IMR-90 (cell line): ENCODE measurements at regions not wholly inside any gene's neighbourhood (a gene's known extent, or its start where the extent isn't known, plus 50 kb on each side); places are given as distances from the start of the nearest gene placed in this dataset.

ENCODE experiments used
- BHLHE40 ChIP-seq: fragments of 150-350 bp; IDR thresholded peaks from 2 replicates; pipeline ENCODE4 v1.6.1; 2016; ENCODE audit warnings: mild to moderate bottlenecking, low read depth, low read length
- CEBPB ChIP-seq: IDR thresholded peaks from 2 replicates; pipeline ENCODE4 v1.6.1; 2012; ENCODE audit warnings: low read depth, low read length, improper control_type of control experiment
- CHD1 ChIP-seq: IDR thresholded peaks from 2 replicates; pipeline ENCODE4 v1.6.1; 2012; ENCODE audit warnings: low read depth, low read length, improper control_type of control experiment
- CTCF ChIP-seq: conservative IDR thresholded peaks from 2 replicates; pipeline ENCODE4 v1.5.1; 2012; ENCODE audit warnings: mild to moderate bottlenecking, low read depth, low read length, improper control_type of control experiment
- ELK1 ChIP-seq: fragments of 150-350 bp; IDR thresholded peaks from 2 replicates; pipeline ENCODE4 v1.6.1; 2016; ENCODE audit warnings: low read depth, mild to moderate bottlenecking, low read length, moderate library complexity, borderline replicate concordance
- FOS ChIP-seq: fragments of 150-350 bp; IDR thresholded peaks from 2 replicates; pipeline ENCODE4 v1.6.1; 2016; ENCODE audit warnings: low read depth, low read length
- MAFK ChIP-seq: IDR thresholded peaks from 2 replicates; pipeline ENCODE4 v1.6.1; 2012; ENCODE audit warnings: low read depth, low read length, improper control_type of control experiment
- NFE2L2 ChIP-seq: fragments of 150-350 bp; IDR thresholded peaks from 2 replicates; pipeline ENCODE4 v1.6.1; 2016; ENCODE audit warnings: low read depth, mild to moderate bottlenecking, low read length
- POLR2A ChIP-seq: IDR thresholded peaks from 2 replicates; pipeline ENCODE4 v1.6.1; 2012; ENCODE audit warnings: mild to moderate bottlenecking, low read depth, low read length
- RAD21 ChIP-seq: IDR thresholded peaks from 2 replicates; pipeline ENCODE4 v1.6.1; 2012; ENCODE audit warnings: low read length, improper control_type of control experiment
- RCOR1 ChIP-seq: IDR thresholded peaks from 2 replicates; pipeline ENCODE4 v1.6.1; 2012; ENCODE audit warnings: mild to moderate bottlenecking, low read length, improper control_type of control experiment; ENCODE audit not compliant: insufficient replicate concordance
- RFX5 ChIP-seq: IDR thresholded peaks from 2 replicates; pipeline ENCODE4 v1.8.0; 2012; ENCODE audit warnings: low read depth, mild to moderate bottlenecking, low read length, moderate library complexity
- SMC3 ChIP-seq: fragments of 150-350 bp; IDR thresholded peaks from 2 replicates; pipeline ENCODE4 v1.6.1; 2016; ENCODE audit warnings: low read depth, mild to moderate bottlenecking, antibody characterized with exemption, low read length, moderate library complexity
- USF2 ChIP-seq: fragments of 150-350 bp; IDR thresholded peaks from 2 replicates; pipeline ENCODE4 v1.6.1; 2017; ENCODE audit warnings: mild to moderate bottlenecking, antibody characterized with exemption, low read length, low read depth

GRCh38 chr18:33853187-33853586 lies 275.2 kb downstream of the ASXL3 start:
- TF ChIP-seq POLR2A (no peak), CTCF (no peak), SMC3 (no peak), RAD21 (no peak), CEBPB (no peak), RCOR1 (no peak), BHLHE40 (no peak), FOS (no peak), MAFK (no peak), RFX5 (no peak), CHD1 (no peak), ELK1 (no peak), NFE2L2 (no peak), USF2 (no peak)
